G401 (cell line): ENCODE measurements at regions not wholly inside any gene's neighbourhood (a gene's known extent, or its start where the extent isn't known, plus 50 kb on each side); places are given as distances from the start of the nearest gene placed in this dataset.
"Not testable (repeated sequence)": the region's sequence is repeated elsewhere in the genome, so short reads cannot be mapped to it uniquely, and the experiment has no call there.

Experiments used
- DNase-seq: peaks from one replicate; pipeline ENCODE4 v3.0.0-alpha.2; 2015; ENCODE audit warnings: low spot score
- in situ Hi-C: cut with HindIII; loops from 2 replicates; pipeline ENCODE4 v1.10.0; 2016; ENCODE audit warnings: low sequenced_read_pairs, mixed read lengths

DNA sequence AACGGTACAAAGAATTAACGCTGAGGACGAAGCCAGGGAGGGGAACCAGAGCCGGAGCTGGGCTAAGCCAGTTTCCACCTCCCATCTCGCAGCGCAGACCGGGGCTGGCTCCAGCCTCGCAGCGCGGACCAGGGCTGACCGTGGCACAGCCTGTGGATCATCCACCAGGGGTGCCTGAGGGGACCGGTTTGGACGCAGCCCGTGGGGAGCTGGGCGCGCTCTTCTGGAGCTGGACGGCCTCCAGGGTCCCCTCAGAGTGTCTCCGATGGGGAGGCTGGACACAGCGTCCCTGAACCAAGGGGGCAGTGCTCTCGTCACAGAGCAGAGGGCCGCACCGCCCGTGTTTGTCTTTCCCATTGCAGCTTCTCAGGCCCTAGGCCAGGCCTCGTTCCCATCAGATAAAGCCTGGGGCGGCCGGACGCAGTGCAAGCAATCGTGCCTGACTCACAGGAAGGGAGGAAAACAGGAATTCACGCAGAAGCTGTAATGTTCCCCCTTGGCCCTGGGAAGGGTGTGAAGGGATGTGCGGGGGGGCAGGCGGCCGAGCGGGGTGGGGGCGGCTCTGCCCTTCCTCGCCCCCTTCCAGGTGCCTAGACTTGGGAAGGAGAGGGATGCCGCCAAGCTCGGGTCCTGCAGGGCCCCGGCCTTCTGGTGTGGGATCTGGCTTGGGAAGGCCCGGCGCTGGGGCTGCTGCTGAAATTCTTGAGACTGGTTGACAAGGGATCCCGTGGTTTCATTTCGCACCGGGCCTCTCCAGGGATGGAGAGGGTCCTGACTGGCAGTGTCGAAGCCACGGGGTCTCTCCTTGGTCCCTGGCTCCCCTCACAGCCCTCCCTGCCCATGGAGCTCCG, 148.1 kb upstream of the ZNF469 start:
- not testable (repeated sequence) for DNase-seq

GRCh38 chr16:88235691-88236090, 147.1 kb upstream of the ZNF469 start:
- in situ Hi-C loops, DNase-seq: not testable (repeated sequence)

More for the DNA sequence above, 148.1 kb upstream of the ZNF469 start:
- in situ Hi-C loops, result not testable (repeated sequence)

- DNase-seq, in situ Hi-C loops: not testable (repeated sequence)
These were observed 146.5 kb upstream of the ZNF469 start for GRCh38 chr16:88236229-88236628.

GRCh38 chr16:88237314-88237713, 145.4 kb upstream of the ZNF469 start:
- DNase-seq, in situ Hi-C loops: not testable (repeated sequence)

GRCh38 chr16:88237761-88238415, 144.9 kb upstream of the ZNF469 start:
- in situ Hi-C loops, DNase-seq: not testable (repeated sequence)

DNA sequence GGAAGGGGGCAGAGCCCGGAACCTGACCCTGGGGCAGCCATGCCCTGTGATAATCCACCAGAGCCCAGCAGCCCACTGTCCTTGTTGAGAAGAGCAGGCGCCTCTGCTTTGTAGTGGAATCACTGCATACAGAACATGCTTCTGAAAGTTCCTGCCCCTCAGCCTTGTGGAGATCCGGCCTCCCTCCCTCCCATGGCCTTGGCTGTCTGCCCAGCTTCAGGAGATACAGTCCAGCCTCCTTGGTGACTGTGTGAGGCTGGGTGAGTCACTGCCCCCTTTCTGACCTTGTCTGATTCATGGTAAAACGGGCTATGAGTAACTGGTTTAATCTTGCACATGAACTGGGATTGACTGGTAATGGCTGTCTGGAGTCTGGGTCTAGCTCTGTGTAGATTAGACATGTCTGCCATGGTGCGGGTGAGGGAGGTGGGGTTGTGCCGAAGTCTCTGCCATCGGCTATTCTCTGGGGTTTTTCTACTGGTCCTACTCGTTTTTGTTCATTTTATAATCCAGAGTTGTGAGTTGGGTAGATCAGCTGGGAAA, 144.0 kb upstream of the ZNF469 start:
- in situ Hi-C loops, DNase-seq: not testable (repeated sequence)

GRCh38 chr16:88240118-88240517, 142.6 kb upstream of the ZNF469 start:
- in situ Hi-C loops, DNase-seq: not testable (repeated sequence)

- in situ Hi-C loops, DNase-seq: not testable (repeated sequence)
These were observed 142.0 kb upstream of the ZNF469 start for GRCh38 chr16:88240776-88241175.

DNA sequence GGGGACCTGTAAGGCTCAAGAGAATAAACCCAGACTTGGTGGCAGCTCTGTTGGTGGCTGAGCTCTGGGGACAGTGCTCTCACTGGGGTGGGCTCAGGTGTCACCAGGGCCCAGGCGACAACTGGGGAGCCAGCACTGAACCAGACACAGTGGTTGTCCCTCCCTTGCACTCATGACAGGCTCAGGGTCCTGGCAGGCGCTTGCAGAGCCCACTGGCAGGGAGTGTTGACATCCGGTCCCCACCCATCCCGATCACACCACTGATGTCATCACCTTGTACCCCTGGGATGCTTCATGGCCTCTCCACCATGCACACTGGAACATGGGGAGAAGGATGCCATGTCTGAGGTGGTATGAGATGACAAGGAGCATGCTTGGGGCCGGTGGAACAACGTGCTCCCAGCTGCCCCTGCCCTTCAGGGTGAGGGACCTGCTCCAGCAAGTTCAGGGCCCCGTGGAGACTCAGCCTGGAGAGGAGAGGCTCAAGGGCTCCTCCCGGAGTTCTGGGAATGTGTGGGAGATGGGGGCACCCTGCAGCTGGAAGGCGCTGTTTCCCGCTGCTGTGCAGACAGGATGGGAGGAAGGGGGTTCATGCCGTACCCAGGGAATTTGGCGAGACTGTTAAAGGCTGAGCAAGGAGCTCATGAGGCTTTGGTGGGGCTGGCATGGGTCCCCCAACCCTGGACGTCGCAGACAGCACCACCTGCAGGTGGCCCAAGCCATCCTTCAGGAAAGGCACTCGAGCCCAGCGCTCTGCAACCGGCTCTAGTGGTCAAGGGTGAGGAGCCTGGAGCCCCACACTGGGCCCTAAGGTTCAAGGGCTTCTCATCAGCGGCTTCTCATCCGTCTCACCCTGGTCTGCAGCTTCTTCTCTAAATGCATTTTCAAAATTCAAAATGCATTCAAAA, 141.1 kb upstream of the ZNF469 start:
- in situ Hi-C loops, result not testable (repeated sequence)

GRCh38 chr16:88242312-88243295, 140.2 kb upstream of the ZNF469 start:
- in situ Hi-C loops, DNase-seq: not testable (repeated sequence)

More for the DNA sequence above, 141.1 kb upstream of the ZNF469 start:
- not testable (repeated sequence) for DNase-seq

DNA sequence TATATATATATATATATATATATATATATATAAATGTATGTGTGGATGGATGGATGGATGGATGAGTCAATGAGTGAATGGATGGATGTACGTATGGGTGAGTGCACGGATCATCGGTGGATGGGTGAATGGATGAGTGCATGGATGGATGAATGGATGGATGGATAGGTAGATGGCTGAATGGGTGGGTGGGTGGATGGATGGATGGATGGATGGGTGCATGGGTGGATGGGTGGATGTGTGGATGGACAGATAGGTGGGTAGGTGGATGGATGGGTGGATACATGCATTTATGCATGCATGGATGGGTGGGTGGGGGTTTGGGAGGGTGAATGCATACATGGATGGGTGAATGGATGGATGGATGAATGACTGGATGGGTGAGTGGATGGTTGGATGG, 138.8 kb upstream of the ZNF469 start:
- DNase-seq, in situ Hi-C loops: not testable (repeated sequence)

- in situ Hi-C loops, DNase-seq: not testable (repeated sequence)
These were observed 137.3 kb upstream of the ZNF469 start for GRCh38 chr16:88245241-88246081.

DNA sequence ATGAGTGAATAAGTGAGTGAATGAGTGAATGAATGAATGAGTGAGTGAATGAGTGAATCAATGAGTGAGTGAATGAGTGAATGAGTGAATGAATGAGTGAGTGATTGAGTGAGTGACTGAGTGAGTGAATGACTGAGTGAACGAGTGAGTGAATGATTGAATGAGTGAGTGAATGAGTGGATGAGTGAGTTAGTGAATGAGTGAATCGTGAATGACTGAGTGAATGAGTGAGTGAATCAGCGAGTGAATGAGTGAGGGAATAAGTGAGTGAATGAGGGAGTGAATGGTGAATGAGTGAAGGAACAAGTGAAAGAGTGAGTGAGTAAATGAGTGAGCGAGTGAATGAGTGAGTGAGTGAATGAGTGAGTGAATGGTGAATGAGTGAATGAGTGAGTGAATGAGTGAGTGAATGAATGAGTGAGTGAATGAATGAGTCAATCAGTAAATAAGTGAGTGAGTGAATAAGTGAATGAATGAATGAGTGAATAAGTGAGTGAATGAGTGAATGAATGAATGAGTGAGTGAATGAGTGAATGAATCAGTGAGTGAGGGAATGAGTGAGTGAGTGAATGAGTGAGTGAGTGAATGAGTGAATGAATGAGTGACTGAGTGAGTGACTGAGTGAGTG, 135.7 kb upstream of the ZNF469 start:
- DNase-seq, in situ Hi-C loops: not testable (repeated sequence)

DNA sequence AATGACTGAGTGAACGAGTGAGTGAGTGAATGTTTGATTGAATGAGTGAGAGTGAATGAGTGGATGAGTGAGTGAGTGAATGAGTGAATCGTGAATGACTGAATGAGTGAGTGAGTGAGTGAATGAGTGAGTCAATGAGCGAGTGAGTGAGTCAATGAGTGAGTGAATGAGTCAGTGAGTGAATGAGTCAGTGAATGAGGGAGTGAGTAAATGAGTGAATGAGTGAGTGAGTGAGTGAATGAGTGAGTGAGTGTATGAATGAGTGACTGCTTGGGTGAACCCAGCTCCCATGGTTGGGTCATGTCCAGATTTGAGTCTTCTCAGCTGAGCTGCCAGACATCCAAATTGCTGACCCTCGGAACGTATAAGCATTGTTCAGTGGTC, 135.2 kb upstream of the ZNF469 start:
- in situ Hi-C loops, DNase-seq: not testable (repeated sequence)

DNA sequence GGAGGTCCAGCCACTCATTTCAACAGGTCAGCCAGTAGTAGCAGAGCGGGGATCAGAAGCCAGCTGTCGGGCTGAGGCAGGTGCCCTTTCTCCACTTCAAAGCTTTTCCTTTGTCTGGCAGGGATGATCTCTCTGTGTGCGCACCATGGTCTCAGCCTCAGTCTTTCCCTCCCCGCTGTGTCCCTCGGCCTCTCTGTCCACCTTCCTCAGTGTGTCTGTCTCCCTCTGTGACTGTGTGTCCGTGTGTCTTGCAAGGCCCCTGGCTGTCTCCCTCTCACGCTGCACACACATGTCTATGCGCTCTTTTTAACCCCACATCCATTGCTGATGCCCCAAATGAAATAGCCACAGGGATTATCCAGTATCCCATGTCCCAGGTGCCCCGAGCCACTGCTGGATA, 134.0 kb upstream of the ZNF469 start:
- DNase-seq, in situ Hi-C loops: not testable (repeated sequence)

- in situ Hi-C loops, DNase-seq: not testable (repeated sequence)
These were observed 132.4 kb upstream of the ZNF469 start for GRCh38 chr16:88250381-88250780.
